KBM-7 (cell line): ENCODE measurements at regions not wholly inside any gene's neighbourhood (a gene's known extent, or its start where the extent isn't known, plus 50 kb on each side); places are given as distances from the start of the nearest gene placed in this dataset.

Source experiments
- DNase-seq: peaks from one replicate; pipeline ENCODE4 v3.0.0-alpha.2; 2015
- in situ Hi-C: fragments of 300-500 bp; cut with MboI; formaldehyde crosslinking; loops from 2 replicates; pipeline ENCODE4 v1.14.3; 2020; ENCODE audit warnings: low sequenced_read_pairs, low pct_unique_long_range_greater_than_20kb, mixed read lengths

DNA sequence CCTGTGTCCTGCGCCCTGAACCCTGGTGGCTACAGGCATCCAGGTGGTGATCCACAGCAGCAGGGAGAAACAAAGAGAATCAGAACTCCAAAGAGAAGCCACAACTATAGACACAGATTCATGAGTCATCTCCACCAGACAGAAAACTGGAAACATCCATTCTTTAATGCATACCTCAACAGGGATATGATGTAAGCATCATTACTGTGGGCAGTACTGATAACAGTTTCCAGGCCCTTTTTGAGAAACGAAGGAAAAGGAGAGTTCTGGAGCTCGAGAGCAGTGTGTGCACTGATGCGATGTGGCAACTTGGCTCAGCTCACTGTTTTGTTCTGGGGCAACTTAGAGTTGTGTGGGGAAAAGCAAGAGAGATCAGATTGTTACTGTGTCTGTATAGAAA is 215.6 kb upstream of the ADAMTS16 start:
- no peak for DNase-seq
- in situ Hi-C loops: no loop called here

GRCh38 chr5:4927097-4927496 is 213.0 kb upstream of the ADAMTS16 start:
- in situ Hi-C loops: no loop called here
- no peak for DNase-seq

DNA sequence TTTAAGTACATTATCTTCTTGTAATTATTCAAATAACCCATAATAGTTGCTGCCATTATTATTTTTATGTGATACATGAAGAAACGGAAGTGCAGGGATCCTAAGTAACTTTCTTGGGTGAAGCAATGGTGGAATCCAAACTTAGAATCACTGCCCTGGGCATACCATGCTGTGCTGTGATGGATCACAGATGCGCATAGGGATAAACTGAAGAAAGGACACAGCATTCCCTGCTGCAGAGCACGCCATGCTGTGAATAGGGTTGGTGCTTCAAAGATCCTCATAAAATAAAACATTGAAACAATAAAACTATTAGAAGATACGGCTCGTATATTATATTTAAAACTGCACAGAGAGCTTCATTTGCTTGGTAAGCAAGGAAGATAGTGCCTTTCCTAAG is 211.7 kb upstream of the ADAMTS16 start:
- in situ Hi-C loops: no loop called here
- DNase-seq: no peak

GRCh38 chr5:4929092-4929655 is 211.0 kb upstream of the ADAMTS16 start:
- in situ Hi-C loops: no loop called here
- DNase-seq: no peak

DNA sequence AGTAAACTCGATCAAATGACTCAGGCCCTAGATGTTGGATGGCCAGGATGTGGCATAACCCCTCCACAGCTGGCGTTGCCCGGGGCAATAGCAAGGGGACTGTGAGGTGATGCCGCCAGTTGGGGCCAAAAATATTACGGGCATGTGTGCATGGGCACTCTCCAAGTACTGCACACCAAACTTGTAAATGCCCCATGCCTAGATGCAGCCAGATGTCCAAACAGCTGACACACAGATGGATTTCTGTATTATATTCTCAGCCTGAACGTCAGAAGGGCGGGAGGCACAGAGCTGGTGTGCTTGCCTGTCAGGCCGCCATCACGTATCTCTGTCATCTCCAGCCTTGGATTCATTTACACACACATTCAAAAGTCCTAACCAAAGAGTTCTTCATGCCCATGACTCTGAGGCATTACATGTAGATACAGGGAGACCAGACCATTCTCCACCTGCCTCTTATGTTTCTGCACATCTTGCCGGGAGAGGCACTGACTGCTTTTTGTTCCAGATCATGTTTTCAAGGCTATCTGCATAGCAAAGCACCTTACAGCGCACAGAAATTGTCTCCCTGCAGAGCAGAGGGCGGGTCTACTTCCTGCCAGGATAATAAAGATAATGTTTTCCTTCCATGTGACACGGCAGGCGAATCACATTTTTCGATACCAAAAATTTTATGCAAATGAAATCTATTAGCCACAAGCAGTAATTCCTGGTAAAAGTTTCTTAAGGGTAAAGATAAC is 200.9 kb upstream of the ADAMTS16 start:
- no peak for DNase-seq
- in situ Hi-C loops: no loop called here

- in situ Hi-C loops: no loop called here
- no peak for DNase-seq
These were observed 199.0 kb upstream of the ADAMTS16 start for GRCh38 chr5:4941161-4941560.

GRCh38 chr5:4941957-4942830 is 197.9 kb upstream of the ADAMTS16 start:
- peak; percentile 11 for DNase-seq
- in situ Hi-C loops: no loop called here

GRCh38 chr5:4942831-4943178 is 197.3 kb upstream of the ADAMTS16 start:
- DNase-seq: no peak
- in situ Hi-C loops: no loop called here

DNA sequence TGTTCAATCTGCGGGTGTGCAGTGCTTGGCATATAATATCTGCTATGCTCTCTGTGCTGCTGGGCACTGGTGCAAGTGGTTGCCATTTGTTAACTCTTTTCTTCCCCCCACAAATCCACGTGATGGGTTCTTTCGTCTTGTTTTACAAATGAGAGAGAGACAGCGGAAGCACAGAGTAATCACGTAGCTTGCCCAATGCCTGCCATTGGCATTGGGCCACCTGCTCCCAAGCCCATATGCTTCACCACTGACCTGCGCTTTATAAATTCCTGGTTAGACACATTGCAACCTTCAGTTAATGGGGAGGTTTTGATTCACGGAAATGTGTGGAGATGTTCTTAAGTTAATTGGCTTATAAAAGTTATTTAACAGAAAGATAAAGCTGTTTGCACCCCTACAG is 194.8 kb upstream of the ADAMTS16 start:
- in situ Hi-C loops: no loop called here
- DNase-seq: no peak

- in situ Hi-C loops: no loop called here
- no peak for DNase-seq
These were observed 193.0 kb upstream of the ADAMTS16 start for GRCh38 chr5:4947106-4947505.

DNA sequence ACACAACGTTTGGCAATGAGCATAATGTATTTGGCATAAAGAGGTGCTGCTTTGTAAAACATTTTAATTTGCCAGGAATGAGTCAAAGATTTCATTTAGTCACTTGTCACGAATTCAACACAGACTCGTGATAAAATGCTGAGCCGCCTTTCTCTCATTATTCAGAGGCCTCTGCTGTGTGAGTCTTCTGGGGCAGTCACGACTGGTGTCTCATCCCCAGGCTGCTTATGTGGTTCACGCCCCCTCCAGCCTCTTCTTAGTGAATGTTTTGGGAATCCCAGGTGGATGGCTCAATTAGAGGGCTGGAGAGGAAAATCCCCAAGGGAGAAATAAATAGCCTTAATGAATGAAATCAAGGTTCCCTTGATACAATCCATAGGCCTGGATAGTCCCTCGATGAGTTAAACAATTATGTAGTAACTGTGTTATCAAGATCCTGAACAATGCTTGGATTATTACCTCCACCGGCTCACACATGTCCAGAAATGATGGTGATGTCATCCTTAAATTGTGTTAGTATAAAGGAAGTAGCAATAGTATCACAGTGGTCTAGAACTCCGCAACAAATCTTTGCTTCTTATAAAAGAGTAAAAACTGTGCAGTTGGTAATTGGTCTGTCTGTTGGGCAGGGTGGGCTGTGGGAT is 192.1 kb upstream of the ADAMTS16 start:
- no peak for DNase-seq
- in situ Hi-C loops: no loop called here

DNA sequence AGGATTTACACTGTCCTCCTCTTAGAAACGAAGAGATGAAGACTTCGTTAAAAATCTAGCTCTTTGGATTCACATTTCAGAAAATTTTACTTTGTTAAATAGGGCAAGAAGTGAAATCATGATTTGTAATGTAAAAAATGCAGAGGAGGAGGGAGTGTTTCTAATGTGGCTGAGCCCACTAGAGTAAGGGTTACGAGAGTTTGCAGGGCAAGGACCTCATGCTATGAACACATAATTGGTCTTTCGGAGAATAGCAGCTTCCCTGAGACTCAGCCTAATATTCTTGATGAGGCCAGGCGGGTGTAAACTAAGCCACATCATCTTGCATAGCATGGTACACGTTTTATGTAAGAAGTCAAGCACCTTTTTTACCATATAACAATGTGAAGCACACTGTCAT is 191.0 kb upstream of the ADAMTS16 start:
- in situ Hi-C loops: no loop called here

GRCh38 chr5:4953576-4953975 is 186.6 kb upstream of the ADAMTS16 start:
- in situ Hi-C loops: no loop called here
- DNase-seq: no peak

More for the DNA sequence above, 191.0 kb upstream of the ADAMTS16 start:
- no peak for DNase-seq

DNA sequence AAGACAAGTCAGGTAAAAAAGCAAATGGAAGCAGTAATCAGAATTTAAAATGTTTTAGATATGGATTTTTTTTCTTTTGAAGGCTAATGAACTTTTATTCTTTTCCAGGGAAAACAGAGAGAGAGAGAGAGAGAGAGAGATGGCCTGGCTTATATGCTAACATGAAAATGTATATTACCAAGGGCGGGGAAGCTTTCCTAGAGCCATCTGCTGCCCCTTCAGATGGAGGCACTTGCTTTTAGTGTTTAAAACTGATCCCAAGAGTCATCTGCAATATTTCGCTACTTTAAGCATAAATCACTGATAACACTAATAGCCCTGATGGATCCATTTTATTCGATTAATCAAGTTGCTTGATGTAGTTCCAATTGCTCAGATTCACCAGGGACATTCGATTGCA is 186.1 kb upstream of the ADAMTS16 start:
- in situ Hi-C loops: no loop called here
- no peak for DNase-seq

GRCh38 chr5:4963265-4963664 is 176.9 kb upstream of the ADAMTS16 start:
- in situ Hi-C loops: no loop called here
- no peak for DNase-seq

- DNase-seq: no peak
- in situ Hi-C loops: no loop called here
These were observed 170.8 kb upstream of the ADAMTS16 start for GRCh38 chr5:4969351-4969750.

DNA sequence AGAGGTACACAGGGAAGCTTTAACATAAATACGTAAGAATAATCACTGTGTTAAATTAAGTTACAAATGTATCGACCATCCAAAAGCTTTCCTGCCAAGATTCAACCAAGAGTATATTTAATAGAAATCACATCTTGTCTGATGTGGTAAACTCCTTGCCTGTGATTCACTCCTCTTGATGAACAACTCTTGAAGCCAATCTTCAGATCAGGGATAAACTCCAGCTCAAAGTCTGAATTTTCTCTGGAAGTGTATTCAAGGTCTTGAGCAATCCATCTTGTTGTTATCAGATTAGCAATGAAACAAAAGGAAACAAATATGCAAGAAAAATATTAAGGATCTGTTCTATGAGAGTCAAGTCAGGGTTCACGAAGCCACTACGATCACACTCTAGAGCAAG is 170.0 kb upstream of the ADAMTS16 start:
- DNase-seq: no peak
- in situ Hi-C loops: no loop called here

GRCh38 chr5:4976902-4977301 is 163.2 kb upstream of the ADAMTS16 start:
- in situ Hi-C loops: no loop called here
- no peak for DNase-seq

GRCh38 chr5:4977416-4978110 is 162.6 kb upstream of the ADAMTS16 start:
- in situ Hi-C loops: no loop called here
- DNase-seq: no peak
